ENCODE measurements at regions not wholly inside any gene's neighbourhood (a gene's known extent, or its start where the extent isn't known, plus 50 kb on each side); places are given as distances from the start of the nearest gene placed in this dataset.
A peak's percentile ranks its signal among the peaks of the same experiment; 100 is the strongest.

DNA sequence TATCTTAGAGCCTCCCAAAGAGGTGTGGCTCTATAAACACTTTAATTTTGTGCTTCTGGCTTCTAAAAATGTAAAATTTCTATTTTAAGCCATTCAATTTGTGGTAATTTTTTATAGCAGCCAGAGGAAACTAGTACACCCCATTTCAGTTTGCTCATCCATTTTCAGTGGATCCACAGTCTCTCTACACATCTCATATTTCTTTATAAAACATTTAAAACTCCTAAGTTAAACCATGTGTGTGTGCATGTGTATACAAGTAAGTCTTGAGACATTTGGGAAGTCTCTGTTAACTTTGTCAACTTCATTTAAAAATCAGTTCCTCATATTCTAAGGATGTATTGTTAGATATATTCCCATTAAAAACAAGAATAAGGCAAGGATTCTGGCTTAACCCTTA lies 273.2 kb downstream of the IL15 start:
- intact Hi-C loops (cut with DNase I), result no loop called here
- DNase-seq, result no peak

DNA sequence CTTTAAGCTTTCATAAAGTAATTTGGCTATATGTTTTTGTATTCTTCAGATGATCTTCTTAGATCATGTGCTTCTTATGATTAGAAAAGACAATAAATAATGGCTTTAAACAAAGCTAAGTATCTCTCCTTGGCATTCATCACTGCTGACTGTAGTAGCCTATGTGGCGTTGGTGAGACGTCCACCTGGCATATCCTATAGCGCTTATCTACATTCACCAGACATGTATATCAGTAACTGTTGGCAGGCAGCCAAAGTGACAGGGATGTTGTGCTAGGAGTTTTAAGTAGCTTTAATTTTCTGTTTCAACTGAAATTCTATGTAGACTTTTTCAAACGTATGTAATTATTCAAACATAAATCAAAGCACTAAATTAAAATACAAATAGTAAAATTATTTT lies 276.4 kb downstream of the IL15 start:
- peak in 2 of 42 donors; percentile 2 to 39 for DNase-seq
- intact Hi-C loops (cut with DNase I), result no loop called here

DNA sequence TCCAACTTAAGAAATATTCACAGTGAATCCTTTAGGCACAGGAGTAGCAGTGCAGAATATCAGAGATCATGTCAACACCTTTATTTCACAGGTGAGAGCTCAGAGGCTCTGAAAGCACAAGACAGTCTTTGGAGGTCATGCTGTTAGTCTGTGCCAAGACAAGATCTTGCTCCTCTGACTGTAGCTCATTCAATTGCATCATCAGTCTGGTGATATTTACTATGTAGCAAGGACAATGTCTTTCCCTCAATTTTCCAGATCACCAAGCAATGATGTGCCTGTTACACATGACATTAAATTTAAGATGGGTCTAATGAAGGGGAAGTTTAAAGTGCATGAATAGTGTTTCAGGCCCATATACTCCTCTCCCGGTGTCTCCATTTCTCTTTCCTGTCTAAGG lies 277.5 kb downstream of the IL15 start:
- intact Hi-C loops (cut with DNase I), result no loop called here
- no peak for DNase-seq

DNA sequence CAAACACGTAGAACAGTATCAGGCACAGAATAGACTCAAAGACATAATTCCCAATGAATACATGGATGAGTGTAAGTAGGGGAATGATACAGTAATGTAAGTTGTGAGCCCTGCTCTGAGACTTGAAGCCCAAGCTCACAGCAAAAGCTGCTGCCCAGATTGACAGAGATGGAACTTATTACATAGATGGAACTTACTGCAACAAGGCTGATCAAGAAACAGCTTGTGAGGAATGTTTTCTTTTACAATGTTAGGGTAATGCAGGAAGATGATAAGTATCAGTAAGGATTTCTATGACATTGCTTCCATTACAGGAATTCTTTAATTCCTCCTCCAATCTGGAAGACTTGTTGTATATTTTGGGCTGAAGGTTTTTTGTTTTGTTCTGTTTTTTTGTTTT lies 278.4 kb downstream of the IL15 start:
- intact Hi-C loops (cut with DNase I), result no loop called here

DNA sequence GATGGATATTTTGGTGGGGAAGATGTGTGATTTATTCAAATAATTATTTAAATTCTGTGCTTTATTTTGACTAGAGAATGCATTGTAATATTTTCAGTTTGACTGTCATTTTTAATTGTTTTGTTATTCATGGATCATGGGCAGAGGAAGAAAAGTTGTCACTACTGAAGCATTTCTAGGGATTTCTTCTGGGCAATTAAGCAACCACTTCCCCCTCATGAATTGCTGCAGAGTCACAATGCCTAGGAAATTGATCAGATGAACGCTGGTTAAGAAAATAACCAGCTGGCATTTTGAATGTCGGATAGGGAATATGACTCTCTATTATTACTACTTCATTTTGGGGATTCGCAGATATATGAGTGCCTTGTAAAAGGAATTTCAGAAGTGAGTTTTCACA lies 283.3 kb downstream of the IL15 start:
- intact Hi-C loops (cut with DNase I), result no loop called here
- no peak for DNase-seq

More for the DNA sequence above, 278.4 kb downstream of the IL15 start:
- no peak for DNase-seq

DNA sequence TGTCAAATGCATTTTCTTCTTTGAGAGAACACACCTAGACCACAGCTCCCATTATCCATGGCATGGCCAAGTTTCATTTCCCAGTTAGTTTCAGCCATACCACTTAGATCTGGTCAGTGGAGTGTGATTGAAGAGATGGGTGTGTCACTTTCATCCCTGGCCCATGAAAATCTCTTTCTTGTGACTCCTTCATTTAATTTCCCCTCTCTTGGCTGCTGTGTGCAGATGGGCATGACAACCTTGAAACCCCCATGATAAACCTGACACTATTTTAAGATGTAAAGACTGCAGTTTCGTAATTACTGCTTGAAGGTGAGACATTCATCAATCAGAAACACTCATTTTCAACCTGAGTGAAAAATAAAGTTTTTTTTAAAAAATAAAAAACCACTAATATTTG lies 284.9 kb downstream of the IL15 start:
- intact Hi-C loops (cut with DNase I), result no loop called here
- no peak for DNase-seq

DNA sequence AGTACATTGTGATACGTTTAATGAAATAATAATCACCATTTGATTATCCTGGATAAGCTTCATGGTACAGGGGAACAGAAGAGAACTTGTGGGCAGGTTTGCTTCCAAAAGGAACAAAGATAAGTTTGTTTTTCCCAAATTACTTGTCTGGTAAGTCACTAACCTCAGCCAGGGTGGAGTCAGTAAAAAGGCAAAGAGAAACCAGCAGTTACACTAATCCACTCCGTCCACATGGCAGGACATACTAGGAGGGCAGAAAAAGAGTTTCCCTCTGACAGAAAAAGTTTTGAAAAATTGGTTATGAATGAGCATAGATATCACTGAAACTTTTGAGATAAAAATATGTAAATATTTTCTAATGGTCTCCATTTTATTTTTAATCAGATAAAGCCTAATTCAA lies 285.9 kb downstream of the IL15 start:
- no peak for DNase-seq
- intact Hi-C loops (cut with DNase I), result no loop called here

DNA sequence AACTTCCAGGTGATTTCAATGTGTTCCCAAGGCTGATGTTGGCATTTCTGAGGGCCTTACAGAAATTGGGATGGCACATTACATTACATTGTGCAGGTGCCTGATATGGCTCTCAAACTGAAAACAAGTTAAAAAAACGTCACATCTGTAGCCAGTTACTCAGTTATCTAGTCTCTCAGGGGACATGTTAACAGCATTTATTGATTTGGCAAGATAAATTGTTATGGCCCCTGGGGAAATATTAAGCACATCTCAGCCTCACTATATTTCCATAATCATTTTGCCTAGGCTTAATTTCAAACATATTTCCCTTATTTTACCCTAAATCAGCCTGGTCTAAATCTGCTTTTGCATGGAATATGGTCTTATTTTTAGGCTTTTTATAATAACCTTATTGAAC lies 290.0 kb downstream of the IL15 start:
- no peak for DNase-seq
- intact Hi-C loops (cut with DNase I), result no loop called here

DNA sequence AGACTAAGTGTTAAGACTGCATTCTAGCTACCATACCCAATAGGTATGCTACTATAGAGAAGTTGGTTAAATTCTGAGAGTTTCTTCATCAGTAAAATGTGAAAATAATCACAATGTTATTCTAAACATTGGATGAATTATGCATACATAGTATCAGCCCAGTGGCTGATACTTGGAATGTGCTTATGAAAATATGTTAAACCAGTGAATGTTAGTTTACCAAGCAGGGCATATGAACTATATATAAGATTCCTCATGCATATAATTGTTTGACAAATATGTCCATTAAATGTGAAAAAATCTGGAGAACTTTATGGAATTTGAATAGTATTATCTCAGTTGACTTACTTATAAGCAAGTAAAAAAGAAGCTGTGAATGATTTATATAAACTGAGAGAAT lies 296.1 kb downstream of the IL15 start:
- intact Hi-C loops (cut with DNase I), result no loop called here
- no peak for DNase-seq

DNA sequence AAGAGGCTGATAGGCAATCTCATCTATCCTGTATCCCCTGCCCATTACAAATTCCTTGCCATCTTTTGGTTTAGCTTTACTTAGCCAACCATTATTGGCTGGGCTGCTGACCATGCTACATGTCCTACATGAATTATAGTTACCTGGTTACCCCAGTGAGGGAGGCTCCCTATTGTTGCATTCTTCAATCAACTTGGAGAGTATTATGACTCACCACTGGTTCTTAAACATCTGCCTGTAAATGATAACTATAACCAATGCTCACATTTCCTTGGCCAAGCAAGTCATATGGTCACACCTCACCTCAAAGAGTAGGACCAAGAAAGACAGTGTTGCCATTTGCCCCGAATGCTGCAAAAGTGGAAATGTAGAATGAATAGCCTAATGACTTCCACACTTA lies 297.6 kb downstream of the IL15 start:
- DNase-seq, result no peak
- intact Hi-C loops (cut with DNase I), result no loop called here

DNA sequence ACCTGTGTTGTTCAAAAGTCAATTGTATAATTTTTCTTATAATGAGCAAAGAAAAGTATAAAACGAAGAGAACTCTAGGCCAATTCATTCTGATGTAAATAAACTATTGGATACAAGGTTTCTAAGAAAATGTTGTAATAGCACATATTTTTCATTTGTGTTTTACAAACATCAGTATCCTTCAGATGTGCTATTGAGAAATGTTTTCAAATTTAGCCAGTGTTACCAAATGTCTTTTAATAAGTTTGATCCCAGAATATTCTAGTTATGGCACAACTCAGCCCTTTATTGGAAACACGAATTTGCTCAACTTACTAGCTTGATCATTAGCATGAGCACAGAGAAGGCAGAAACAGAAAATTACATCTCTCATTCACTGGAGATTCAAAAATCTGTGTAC lies 319.3 kb downstream of the IL15 start:
- no peak for DNase-seq
- intact Hi-C loops (cut with DNase I), result no loop called here

DNA sequence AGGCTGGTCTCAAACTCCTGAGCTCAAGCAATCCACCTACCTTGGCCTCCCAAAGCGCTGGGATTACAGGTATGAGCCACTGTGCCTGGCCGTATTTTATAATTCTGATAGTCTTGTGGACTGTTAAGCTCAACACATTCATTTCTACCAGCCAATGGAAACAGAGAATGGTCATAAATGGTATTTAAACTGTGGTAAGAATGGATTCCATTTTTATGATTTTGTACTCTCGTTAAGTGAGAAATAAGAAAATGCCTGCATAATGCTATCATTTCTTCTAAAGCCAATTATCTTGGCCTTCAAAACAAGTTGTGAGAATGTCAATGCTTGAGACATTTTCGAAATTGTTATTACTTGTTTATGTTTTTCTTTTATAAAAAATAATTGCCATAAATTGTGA lies 321.0 kb downstream of the IL15 start:
- intact Hi-C loops (cut with DNase I), result no loop called here
- DNase-seq, result no peak

DNA sequence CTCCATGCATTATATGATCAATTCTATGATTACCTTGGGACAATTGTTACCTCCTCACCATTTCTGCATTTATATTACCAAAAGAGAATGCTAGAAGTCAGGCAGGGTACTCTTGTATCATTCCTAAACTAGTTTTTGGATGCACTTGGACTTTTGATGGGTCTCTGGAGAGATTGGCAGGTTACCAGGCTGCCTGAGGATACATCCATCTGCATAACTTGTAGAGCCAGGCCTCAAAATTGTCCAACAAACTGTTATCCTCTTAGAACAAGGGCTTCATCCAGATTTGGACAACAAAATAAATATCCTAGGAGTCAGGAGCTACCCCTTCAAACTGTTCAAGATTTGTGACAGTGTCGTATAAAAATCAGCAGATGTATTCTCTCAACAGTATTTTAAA lies 326.1 kb downstream of the IL15 start:
- intact Hi-C loops (cut with DNase I), result no loop called here
- no peak for DNase-seq

DNA sequence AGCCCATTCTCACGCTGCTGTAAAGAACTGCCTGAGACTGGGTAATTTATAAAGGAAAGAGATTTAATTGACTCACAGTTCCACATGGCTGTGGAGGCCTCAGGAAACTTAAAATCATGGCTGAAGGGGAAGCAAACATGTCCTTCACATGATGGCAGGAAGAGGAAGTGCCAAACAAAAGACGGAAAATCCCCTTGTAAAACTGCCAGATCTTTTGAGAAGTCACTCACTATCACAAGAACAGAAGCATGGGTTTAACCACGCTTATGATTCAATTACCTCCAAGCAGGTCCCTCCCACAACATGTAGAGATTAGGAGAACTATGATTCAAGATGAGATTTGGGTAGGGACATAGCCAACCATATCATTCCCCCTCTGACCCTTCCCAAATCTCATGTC lies 335.5 kb downstream of the IL15 start:
- no peak for DNase-seq
- intact Hi-C loops (cut with DNase I), result no loop called here

DNA sequence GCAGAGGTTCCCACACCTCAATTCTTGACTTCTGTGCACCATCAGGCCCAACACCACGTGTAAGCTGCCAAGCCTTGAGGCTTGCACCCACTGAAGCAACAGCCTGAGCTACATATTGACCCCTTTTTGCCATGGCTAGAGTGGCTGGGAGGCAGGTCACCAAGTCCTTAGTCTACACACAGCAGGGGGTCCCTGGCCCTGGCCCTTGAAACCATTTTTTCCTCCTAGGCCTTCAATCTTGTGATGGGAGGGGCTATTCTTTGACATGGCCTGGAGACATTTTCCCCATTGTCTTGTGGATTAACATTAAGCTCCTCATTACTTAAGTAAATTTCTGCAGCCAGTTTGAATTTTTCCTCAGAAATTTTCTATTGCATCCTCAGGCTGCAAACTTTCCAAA lies 336.6 kb downstream of the IL15 start:
- intact Hi-C loops (cut with DNase I), result no loop called here
- no peak for DNase-seq

Measured in head of caudate nucleus (tissue), 42 donors.